GM21447 (cell line): ENCODE measurements at regions not wholly inside any gene's neighbourhood (a gene's known extent, or its start where the extent isn't known, plus 50 kb on each side); places are given as distances from the start of the nearest gene placed in this dataset.

Experiments used
- ATAC-seq: cut with Tn5 transposase; IDR thresholded peaks from one replicate; pipeline ENCODE4 v1.9.1; 2021; ENCODE audit not compliant: unreplicated experiment

DNA sequence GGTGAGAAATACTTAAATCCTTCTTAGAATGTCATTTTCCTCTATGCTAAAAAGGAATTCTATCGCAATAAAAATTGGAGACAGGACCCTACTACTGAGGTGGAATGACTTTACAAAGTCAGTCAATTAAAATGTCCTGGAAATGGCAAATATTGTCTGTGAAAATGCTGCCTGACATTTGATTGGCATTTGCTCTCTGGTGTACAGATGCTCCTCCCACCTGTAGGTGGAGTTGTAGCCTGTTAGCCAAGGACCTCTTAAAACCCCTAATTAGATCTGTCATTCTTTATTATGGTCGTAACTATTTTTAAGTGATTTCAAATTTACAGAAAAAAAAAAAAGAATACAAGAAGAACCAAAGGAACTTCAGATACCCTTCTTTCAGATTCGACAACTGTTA lies 393.1 kb upstream of the KLHL29 start:
- ATAC-seq = no peak

DNA sequence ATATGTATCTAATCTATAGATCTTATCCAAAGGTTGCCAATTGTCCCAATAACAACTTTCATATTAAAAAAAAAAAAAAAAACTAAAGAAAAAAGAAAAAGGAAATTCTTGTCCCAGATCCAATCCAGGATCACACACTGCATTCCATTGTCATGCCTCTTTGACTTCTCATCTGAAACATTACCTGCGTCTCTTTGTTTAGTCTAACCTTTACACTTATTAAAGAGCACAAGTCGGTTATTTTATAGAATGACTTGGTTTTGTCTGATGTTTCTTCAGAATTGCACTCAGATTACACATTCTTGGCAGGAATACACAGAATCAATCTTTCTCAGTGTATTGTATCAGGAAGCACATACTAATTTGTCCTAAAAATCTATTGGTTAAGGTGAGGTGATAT lies 392.5 kb upstream of the KLHL29 start:
- ATAC-seq = no peak

DNA sequence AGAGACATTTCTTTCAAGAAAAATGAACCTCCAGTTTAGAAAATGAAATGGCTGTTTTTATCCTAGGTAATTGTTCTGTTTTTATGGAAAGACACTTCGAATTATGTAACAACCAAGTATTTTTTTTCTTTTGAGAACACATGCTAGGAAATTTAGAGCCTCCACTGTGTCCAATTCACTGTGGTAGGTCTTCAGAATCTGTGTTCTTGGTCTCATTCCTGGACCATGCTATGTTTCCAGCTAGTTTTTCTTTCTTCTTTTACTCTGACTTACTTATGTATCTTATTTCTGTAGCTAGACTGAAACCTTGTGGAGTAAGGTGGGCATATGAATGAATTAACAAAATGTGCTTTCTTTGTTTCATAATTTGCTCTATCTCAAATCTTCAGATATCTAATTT lies 391.7 kb upstream of the KLHL29 start:
- no peak for ATAC-seq

DNA sequence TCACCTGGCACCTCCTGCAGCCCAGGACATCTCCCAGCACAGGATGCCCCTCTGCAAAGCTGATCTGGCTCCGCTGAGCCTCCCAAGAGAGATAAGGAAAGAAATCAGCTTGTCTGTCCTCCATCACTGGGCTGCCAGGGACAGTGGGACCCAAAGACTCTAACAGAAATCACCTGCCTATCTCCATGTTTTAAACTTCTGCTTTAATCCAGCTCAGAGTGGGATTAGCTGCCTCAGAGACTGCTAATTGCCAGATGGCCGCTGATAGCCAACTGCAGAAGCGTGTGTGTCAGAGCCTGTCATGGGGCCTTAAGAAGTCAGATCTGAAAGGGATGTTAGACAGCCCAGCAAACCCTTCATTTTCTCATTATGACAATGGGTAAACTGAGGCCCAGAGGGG lies 389.4 kb upstream of the KLHL29 start:
- no peak for ATAC-seq

DNA sequence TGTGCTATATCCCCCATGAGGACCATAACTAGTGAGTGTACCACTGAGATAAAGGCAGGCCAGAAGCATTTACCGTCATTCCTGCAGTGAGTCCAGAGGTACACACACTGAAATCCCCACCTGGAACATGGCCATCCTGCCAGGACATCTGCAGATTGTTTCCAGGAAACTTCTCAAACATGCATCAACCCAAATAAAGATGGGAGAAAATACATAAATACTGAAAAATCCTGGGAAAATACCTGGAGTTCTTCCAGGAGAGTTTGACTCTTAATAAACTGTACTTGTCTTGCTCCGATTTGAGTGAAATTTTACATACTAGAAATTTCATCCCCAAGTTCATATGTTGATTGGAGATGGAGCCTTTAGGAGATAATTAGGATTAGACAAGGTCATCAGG lies 388.1 kb upstream of the KLHL29 start:
- no peak for ATAC-seq

DNA sequence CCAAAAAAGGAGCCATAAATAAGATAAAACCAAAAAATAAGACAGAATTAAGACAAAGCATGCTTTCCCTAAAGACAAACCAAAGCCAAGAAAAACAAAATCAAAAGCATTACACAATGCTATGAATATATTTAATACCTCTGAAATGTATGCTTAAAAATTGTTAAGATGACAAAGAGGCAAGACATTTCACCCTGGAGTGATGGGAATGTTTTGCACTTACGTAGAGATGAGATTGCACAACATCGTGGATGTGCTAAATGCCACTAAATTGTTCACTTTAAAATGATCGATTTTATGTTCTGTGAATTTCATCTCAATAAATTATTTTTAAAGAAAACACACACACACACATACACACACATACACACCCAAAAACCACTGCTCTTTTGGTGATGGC lies 386.6 kb upstream of the KLHL29 start:
- ATAC-seq = no peak

DNA sequence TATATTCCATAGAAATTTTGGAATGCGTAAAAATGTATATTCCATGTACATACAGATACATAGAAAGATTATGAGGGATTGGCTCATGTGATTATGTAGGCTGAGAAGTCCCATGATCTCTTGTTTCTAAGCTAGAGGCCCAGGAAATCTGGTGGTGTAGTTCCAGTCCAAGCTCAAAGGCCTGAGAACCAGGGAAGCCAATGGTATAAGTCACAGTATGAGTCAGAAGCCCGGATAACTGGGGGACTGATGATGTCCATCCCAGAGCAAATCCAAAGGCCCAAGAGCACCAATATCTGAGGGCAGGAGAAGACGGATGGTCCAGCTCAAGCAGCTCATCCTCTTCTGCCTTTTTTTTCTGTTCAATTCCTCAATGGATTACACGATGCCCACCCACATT lies 385.0 kb upstream of the KLHL29 start:
- no peak for ATAC-seq

DNA sequence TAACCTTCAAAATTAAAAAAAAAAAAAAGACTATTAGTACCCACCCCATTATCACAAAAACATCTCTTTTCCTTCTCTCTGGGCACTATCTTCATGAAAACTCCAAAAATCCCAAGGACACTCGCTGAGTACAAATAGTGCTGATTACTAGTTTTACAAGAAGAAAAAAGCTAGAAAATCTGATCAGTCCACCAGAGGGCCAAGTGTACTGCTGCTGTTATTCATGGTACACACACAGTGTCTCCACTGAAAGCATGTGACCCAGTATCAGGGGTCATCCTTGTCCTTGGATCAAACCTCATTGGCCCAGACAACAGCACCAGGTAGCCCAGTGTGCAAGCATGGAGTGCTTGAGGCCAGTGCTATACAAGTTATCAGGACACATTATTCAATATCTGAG lies 382.7 kb upstream of the KLHL29 start:
- ATAC-seq = no peak

DNA sequence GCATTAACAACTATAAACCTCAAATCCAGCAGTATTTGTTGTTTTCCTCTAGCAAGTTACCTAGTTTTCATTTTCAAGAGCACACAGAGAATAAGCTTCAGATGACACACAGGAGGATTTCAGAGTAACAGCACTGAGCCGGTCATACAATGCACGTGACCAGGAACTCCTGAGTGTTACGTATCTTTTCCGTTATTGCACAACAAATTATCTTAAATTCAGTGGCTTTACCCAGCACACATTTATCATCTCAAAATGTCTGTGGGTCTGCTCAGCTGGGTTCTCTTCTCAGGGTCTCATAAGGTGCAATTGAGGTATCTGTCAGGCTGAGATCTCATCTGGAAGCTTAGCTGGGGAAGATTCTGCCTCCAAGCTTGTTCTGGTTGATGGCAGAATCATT lies 379.5 kb upstream of the KLHL29 start:
- ATAC-seq = no peak

DNA sequence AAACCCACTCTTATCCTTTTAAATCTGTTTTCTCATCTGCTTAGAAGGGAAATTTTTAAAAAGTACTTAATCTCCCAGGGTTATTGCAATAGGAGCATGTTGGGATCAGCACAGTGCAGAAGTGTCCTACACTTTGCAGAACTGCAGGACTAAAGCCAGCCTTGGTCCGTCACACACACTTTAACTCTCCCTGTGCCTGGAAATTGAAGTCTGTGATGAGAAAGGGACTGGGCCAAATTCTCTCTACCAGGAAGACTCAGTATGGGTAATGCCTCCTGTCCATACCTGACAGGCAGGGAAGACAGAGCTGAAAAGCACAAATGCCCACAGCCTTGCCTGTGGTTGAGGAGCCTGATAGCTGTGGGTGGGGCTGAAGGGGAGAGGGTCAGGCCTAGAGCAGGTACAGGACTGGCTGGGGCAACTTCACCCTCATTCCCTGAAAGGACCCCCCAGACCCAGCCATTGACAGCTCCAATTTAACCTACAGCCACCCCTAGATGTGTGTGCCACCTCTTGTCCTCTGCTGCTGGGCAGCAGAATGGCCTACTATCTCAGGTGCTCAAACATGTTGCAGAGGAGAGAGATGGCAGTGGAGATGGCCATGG lies 377.2 kb upstream of the KLHL29 start:
- no peak for ATAC-seq

DNA sequence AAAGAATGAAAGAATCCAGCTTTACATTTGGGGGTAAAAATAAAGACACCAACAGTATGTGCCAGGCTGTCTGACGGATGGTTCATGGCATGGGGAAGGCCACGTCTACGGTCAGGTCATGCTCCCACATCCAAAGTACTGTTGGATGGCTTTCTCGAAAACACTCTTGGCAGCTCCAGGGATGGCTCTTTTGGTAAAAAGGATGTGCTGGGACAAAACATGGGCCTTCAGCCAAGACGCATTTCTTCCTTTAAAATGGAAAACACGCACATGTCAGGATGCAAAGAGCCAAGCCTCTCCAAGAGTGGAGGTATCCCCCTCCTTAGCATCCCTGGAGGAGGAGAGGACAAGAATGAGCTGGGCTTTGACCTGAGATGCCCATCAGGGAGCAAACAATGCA lies 376.5 kb upstream of the KLHL29 start:
- no peak for ATAC-seq

DNA sequence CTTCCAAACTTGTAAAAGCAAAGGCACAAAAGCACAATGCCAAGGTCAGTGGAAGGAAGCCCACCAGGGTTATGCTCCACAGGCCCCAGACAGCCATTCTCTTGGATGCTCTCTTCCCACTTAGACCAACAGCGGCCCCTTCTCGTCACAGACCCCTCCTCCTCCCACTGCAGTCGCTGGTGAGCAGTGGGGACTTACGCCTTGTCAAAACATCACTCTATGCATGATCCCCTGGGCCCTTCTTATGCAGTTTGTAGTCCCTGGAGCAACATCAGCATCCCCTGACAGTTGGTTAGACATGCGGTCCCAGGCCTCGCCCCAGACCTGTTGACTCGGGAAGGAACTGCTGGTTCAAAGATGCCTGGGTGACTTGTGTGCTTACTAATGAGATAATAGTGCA lies 376.0 kb upstream of the KLHL29 start:
- no peak for ATAC-seq

DNA sequence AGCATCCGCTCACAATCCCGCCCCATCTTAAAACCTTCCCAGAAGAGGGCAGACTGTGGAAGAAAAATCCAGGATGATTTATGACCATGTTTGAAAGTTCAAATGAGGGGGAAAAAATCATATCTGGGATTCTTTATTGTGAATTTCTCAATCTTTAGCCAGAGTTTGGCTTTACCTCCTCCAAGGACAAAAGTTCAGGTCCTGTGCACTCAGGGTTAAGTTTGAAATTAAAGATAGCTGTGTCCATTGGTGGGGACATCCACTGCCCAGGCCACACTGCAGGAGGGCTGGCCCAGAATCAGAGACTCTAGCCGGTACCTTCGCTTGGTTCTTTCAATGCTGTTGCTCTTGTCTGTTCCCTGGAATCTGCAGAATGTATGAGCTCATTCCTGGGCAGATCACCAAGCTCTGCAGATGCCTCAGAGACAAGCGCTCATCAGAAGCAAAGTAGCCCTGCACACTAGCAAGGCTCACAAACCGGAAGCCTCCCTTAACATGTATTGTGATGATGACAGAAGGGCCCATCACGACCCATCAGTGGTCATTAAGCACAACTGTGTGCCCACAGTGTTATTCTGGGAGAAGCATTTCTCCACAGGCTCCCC lies 375.3 kb upstream of the KLHL29 start:
- no peak for ATAC-seq

DNA sequence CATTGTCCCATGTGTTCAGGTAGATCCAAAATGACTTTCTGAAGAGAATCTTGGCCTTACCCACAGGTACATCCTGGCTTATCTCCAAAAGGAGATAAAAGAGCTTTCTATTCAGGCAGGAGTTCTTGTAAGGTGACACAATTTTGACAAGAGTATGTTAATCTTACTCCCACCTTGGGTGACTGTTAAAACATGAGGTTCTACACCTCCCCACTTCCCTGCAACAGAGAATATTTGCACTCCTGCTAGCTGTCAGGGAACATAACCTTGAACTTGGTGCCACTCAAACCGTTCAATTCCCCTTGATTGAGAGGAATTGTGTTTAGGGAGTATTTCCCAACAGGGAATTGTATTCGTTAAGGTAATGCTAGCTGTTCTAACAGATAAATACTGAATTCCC lies 372.5 kb upstream of the KLHL29 start:
- ATAC-seq = no peak

DNA sequence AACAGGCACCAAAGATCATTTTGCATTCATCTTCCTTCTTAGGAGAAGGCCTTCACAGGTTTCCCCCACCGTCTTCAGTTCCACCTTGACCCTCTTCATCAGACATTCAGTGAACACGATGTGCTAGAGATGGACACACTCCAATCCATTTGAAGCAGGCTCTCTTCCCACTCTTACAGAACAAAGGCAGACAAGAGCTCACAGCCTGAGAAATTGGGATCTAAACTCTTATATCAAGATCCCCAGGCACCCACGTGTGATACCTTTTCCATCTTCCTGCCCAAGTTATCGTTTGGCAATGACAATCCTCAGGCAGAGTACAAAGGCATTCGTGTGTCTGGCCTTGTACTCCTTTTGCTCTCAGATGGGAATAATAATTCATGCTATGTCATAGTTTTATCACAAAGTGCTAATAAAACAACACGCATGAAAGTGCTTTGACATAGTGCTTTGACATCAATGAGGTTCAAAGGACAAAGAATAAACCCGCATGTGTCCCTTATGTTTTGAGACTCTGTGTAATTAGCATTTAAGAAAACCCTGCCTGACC lies 369.3 kb upstream of the KLHL29 start:
- no peak for ATAC-seq

DNA sequence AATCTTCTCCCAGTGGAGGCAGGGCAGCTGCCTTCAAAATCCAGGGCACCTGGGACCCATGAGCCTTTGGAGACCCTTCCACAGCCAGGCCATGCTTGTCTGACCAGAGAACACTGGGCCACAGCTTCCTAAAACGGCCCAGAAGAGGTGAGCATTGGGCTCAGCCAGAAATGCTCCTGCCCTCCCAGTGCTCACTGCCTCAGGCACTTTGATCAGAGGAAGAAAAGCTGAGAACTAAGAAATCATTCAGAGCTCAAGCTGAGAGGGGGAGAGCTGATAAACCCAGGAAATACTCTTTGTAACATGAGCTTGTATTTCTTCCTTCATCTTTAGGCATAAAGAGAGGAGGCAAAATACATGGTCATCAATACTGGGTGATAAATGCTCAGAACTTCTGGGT lies 365.5 kb upstream of the KLHL29 start:
- no peak for ATAC-seq

DNA sequence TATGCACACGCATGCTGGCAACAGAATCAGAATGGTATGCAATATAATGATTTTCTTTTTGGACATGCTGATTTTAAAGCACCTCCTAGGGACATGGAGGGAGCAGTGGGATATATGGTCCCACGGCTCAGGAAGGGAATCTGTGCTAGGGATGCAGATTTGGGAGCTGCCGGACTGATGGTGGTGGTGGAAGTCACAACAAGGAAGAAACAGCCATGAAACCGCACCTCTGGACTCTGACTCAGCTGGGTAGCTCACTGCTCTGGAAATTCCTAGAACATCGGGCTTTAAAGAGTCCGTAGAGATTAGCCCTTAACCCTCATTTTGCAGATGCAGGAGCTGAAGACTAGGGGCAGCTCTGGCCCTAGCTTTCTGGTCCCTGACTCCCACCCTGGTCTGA lies 364.3 kb upstream of the KLHL29 start:
- no peak for ATAC-seq

DNA sequence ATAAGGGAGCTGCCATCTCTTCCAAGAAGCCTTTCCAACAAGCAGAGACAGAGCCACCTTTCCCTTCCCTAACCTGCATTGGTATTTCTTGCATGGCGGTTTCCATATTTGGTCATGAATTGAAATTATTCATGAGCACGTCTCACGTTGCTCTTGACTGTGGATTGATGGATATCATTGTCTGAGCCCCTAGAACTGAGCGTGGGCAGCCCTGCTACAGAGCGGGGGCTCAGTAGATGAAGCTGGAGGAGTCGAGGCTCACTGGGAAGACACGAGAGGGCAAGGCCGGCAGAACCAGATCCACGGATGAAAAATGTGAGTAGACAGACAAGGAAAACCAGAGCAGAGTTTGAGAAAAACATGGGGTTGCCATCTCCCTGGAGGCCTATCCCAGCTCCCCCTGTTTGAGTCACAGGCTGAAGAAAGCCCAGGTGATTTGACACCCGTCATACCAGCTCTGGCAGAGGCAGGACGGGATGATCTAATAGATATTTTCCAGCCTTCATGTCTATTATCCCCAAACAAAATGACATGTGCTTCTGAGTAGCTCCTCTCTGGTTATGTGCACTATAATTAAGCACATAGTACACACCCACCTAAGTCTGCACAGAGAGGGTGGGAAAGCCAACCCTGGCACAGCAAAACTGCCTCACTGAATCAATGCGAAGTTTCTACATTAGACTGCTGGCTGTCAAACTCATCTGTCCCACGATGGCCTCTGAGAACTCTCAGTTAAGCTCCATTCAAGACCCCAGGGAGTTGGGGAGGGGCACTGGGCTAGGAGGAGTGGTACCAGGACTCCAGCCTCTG lies 363.5 kb upstream of the KLHL29 start:
- ATAC-seq = no peak

DNA sequence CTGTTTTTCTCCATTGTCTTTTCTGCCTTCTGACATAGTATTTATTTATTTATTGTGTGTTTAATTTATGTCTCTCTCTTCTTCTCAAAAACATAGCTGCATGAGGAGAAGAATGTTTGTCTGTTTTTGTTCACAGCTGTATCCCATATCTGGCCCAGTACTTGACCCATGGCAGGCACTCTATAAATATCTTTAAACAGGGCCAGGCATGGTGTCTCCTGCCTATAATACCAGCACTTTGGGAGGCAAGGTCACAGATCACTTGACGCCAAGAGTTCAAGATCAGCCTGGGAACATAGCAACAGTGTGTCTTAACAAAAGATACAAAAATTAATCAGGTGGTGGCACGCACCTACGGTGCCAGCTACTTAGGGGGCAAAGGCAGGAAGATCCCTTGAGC lies 361.3 kb upstream of the KLHL29 start:
- no peak for ATAC-seq

DNA sequence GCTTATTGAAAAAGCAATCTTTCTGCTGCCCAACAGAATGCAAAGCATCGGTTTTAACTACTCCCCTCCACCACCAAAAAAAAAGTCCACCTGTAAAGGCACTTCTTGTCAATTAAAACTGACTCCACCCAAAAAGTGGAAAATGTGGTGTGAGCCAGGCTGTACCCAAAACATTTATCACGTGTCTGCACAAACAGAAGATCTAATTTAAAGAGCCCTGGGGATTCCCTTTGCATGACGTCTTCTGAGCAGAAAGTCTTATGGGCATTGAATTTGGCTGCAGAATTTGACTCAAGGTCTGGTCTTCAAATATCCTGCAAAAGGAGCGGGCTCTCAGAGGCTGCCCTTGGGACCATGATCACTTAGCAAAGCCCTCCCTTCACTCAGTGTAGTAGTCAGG lies 358.3 kb upstream of the KLHL29 start:
- ATAC-seq = no peak

DNA sequence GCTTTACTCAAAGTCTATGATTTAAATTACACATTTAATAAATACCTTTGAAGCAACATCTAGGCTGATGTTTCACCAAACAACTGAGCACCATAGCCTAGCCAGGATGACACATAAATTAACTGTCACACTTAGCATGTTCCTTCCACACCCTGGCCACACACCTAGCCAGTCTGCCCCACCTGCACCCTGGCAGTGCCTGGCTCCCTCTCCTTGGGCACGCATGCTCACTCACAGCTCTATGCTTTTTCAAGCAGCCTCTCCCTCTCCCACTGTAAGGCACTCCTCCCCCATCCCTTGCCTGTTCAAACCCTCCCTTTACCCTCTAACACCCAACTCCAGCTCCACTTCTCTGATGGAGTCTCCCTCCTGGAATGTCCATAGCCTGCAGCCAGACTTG lies 357.6 kb upstream of the KLHL29 start:
- no peak for ATAC-seq

DNA sequence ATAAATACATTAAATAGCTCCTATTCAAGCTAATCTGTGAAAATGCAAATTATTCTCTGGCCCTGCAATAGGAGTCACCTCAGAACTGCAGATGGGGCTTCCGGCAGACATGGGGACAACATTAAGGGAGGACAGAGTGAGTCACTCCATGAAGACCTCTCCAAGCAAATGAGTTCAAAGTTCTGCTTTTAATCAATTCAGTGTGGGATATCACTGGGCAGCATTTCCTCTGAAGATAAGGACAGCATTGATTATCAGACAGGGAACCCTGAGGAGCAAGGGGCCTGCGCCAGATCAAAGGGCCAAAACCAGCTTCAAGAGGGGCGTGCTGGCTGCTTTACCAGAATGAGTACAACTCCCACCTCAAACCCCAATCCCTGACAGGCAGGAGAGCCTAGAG lies 356.9 kb upstream of the KLHL29 start:
- ATAC-seq = no peak
